B cell (primary cell): ENCODE measurements at regions not wholly inside any gene's neighbourhood (a gene's known extent, or its start where the extent isn't known, plus 50 kb on each side); places are given as distances from the start of the nearest gene placed in this dataset.

Experiments
- ATAC-seq: fragments of 200-7000 bp; cut with Tn5 transposase; one replicate; pipeline ENCODE4 v1.10.0; 2021; ENCODE audit warnings: low read depth, mild to moderate bottlenecking, moderate number of reproducible peaks, moderate library complexity
- CTCF ChIA-PET: fragments of 350-600 bp; sonication (Branson Sonifier 250); formaldehyde crosslinking; loops from one replicate; lab custom pipeline; 2021; ENCODE audit warnings: antibody characterized with exemption, inconsistent platforms; lab: Charles Lee
- POLR2A ChIA-PET: fragments of 350-600 bp; sonication (Branson Sonifier 250); formaldehyde crosslinking; loops from one replicate; lab custom pipeline; 2021; ENCODE audit warnings: antibody characterized with exemption; lab: Charles Lee
- DNase-seq: peaks from one replicate; pipeline ENCODE4 v3.0.0; 2013
- H2AFZ ChIP-seq: 2 replicates; pipeline ENCODE4 v1.6.1; 2012; ENCODE audit warnings: mild to moderate bottlenecking, low read depth, low read length; ENCODE audit not compliant: insufficient read depth, poor library complexity, severe bottlenecking
- H3K27ac ChIP-seq, 2 donors: 1 replicate in 1 of 2; 2 replicates in 1 of 2; pipeline ENCODE4 v1.5.1; 2012 to 2013; ENCODE audit warnings: low read length in 2 of 2, mild to moderate bottlenecking in 2 of 2, moderate library complexity in 1 of 2
- H3K27me3 ChIP-seq, 4 experiments: fragments of 200-600 bp in 1 of 4; sonication (generic) in 1 of 4; replicated peaks in 1 of 4; 1 replicate in 2 of 4; 2 replicates in 2 of 4; pipeline versions ENCODE4 v1.6.1 to v1.7.0; 2013 to 2016; ENCODE audit warnings: low read length in 3 of 4, mild to moderate bottlenecking in 2 of 4, mixed read lengths in 1 of 4, moderate library complexity in 1 of 4; ENCODE audit not compliant: insufficient read depth in 4 of 4, control insufficient read depth in 3 of 4; ENCODE audit errors: control extremely low read depth in 1 of 4
- H3K36me3 ChIP-seq, 2 experiments: replicated peaks in 1 of 2; 1 replicate in 1 of 2; 2 replicates in 1 of 2; pipeline versions ENCODE4 v1.6.1 to v1.7.1; 2013; ENCODE audit warnings: low read length in 1 of 2; ENCODE audit not compliant: insufficient read depth in 2 of 2, control insufficient read depth in 1 of 2; ENCODE audit errors: control extremely low read depth in 1 of 2, extremely low read depth in 1 of 2
- H3K4me1 ChIP-seq, 2 donors: fragments of 200-600 bp in 1 of 2; sonication (generic) in 1 of 2; 1 replicate in 1 of 2; 2 replicates in 1 of 2; pipeline versions ENCODE4 v1.5.1 to v1.6.1; 2013 to 2017; ENCODE audit warnings: low read length in 2 of 2; ENCODE audit not compliant: control insufficient read depth in 2 of 2, insufficient read depth in 2 of 2
- H3K4me2 ChIP-seq: replicated peaks from 2 replicates; pipeline ENCODE3; 2012; ENCODE audit warnings: mild to moderate bottlenecking, low read depth, low read length; ENCODE audit not compliant: poor library complexity, severe bottlenecking
- H3K4me3 ChIP-seq, 5 experiments: fragments of 200-600 bp in 1 of 5; sonication (generic) in 1 of 5; 1 replicate in 3 of 5; 2 replicates in 2 of 5; pipeline versions ENCODE4 v1.5.1 to v1.7.0; 2011 to 2016; ENCODE audit warnings: low read length in 4 of 5, mild to moderate bottlenecking in 4 of 5, low read depth in 2 of 5, control low read depth in 1 of 5, moderate library complexity in 1 of 5; ENCODE audit not compliant: insufficient read depth in 1 of 5; ENCODE audit errors: control extremely low read depth in 1 of 5, extremely low read depth in 1 of 5
- H3K79me2 ChIP-seq: fragments of 200-600 bp; sonication (generic); one replicate; pipeline ENCODE4 v1.6.0; 2016; ENCODE audit warnings: low read length; ENCODE audit not compliant: control insufficient read depth, insufficient read depth
- H3K9ac ChIP-seq: fragments of 200-600 bp; sonication (generic); 2 replicates; pipeline ENCODE4 v1.6.1; 2017; ENCODE audit warnings: mild to moderate bottlenecking, low read length, moderate library complexity
- H3K9me3 ChIP-seq, 3 donors: one replicate each; pipeline versions ENCODE4 v1.6.1 to v1.7.1; 2013; ENCODE audit warnings: low read length in 2 of 3; ENCODE audit not compliant: control insufficient read depth in 2 of 3, insufficient read depth in 1 of 3; ENCODE audit errors: control extremely low read depth in 1 of 3
- H4K20me1 ChIP-seq: 2 replicates; pipeline ENCODE4 v1.6.0; 2012; ENCODE audit warnings: mild to moderate bottlenecking, low read length; ENCODE audit not compliant: insufficient read depth, control insufficient read depth, poor library complexity, severe bottlenecking
- H3K27ac Mint-ChIP-seq: one replicate; pipeline ENCODE4 v1.8.0; 2021; ENCODE audit warnings: mixed read lengths
- H3K27me3 Mint-ChIP-seq: one replicate; pipeline ENCODE4 v1.8.0; 2021; ENCODE audit warnings: mixed read lengths
- H3K4me1 Mint-ChIP-seq: one replicate; pipeline ENCODE4 v1.8.0; 2021; ENCODE audit warnings: mixed read lengths
- H3K4me3 Mint-ChIP-seq: one replicate; pipeline ENCODE4 v1.8.0; 2021; ENCODE audit warnings: mixed read lengths
- H3K9me3 Mint-ChIP-seq: one replicate; pipeline ENCODE4 v1.8.0; 2022; ENCODE audit warnings: mixed read lengths; ENCODE audit not compliant: insufficient read depth
- CTCF ChIP-seq: fragments of 200-600 bp; IDR thresholded peaks from one replicate; pipeline ENCODE4 v1.8.0; 2022; ENCODE audit warnings: antibody characterized with exemption, mild to moderate bottlenecking
- EZH2 ChIP-seq: IDR thresholded peaks from 2 replicates; pipeline ENCODE4 v1.6.1; 2012; ENCODE audit warnings: borderline replicate concordance, low read depth, mild to moderate bottlenecking, moderate library complexity, low read length; ENCODE audit not compliant: insufficient read depth, poor library complexity, severe bottlenecking
- WGBS: methylation state at CpG from one replicate; pipeline ENCODE4 v1.1.5; 2013; ENCODE audit warnings: missing lambda C conversion rate; ENCODE audit not compliant: insufficient coverage; 5-methylcytosine and 5-hydroxymethylcytosine counted together
- intact Hi-C: fragments of 100-400 bp; cut with micrococcal nuclease; formaldehyde crosslinking; loops from one replicate; pipeline ENCODE4 v1.10.0; 2022

GRCh38 chr10:60649485-60650377 lies 128.5 kb upstream of the CDK1 start:
- no peak for DNase-seq
- ChIA-PET CTCF (interaction anchor here (0.6 to 7.7 kb wide), 17 partner anchors 10 to 1027 kb away, joined by 3 to 134 read pairs (median 6); no protein-coding TSS in a partner anchor), POLR2A (interaction anchor here (0.6 kb wide), 1 partner anchor 321 kb away, joined by 5 read pairs; no protein-coding TSS in a partner anchor)
- H3K27ac Mint-ChIP-seq: no peak overlapping the region
- TF ChIP-seq CTCF (no peak), EZH2 (no peak)
- H3K4me3 ChIP-seq: no peak overlapping the region
- peaks cover 6 to 13% of the 10 kb centered on the region in 2 donors for H3K4me1 ChIP-seq
- H3K27ac ChIP-seq: no peak overlapping the region
- H3K9ac ChIP-seq: no peak overlapping the region
- peaks cover 18% of the 10 kb centered on the region for H3K4me1 Mint-ChIP-seq
- H3K4me2 ChIP-seq: no peak overlapping the region
- no peaks in the 10 kb centered on the region for H3K9me3 ChIP-seq
- H3K4me3 Mint-ChIP-seq: no peak overlapping the region
- H3K27me3 Mint-ChIP-seq: no peaks in the 10 kb centered on the region
- 79% methylated on average over 3 of the region's 4 CpGs for WGBS
- intact Hi-C loops: loop anchor here (5.0 kb wide), 1 partner anchor 83 kb away; no protein-coding TSS in a partner anchor
- no peak for ATAC-seq
- H3K9me3 Mint-ChIP-seq: no peaks in the 10 kb centered on the region
- H3K36me3 ChIP-seq: no peaks in the 10 kb centered on the region
- no peaks in the 10 kb centered on the region for H4K20me1 ChIP-seq
- H3K27me3 ChIP-seq: no peaks in the 10 kb centered on the region
- H2AFZ ChIP-seq: no peak overlapping the region
- no peaks in the 10 kb centered on the region for H3K79me2 ChIP-seq

GRCh38 chr10:60648761-60649160 lies 129.5 kb upstream of the CDK1 start:
- ATAC-seq: no peak
- CTCF ChIA-PET: interaction anchor here (0.6 to 7.7 kb wide), 15 partner anchors 11 to 1026 kb away, joined by 3 to 134 read pairs (median 6); no protein-coding TSS in a partner anchor
- 78% methylated on average over 1 of the region's 2 CpGs for WGBS

More at GRCh38 chr10:60648761-60649160, 129.5 kb upstream of the CDK1 start:
- no peaks in the 10 kb centered on the region for H4K20me1 ChIP-seq
- no peak overlapping the region for H3K4me2 ChIP-seq
- no peak overlapping the region for H3K9ac ChIP-seq
- H3K9me3 ChIP-seq: no peaks in the 10 kb centered on the region
- no peak overlapping the region for H3K27ac ChIP-seq
- Mint-ChIP-seq H3K4me3 (no peak overlapping the region), H3K27me3 (no peaks in the 10 kb centered on the region), H3K27ac (no peak overlapping the region), H3K9me3 (no peaks in the 10 kb centered on the region), H3K4me1 (peaks cover 18% of the 10 kb centered on the region)
- no peak for DNase-seq
- H3K27me3 ChIP-seq: no peaks in the 10 kb centered on the region
- intact Hi-C loops: no loop called here
- POLR2A ChIA-PET: no interaction called here
- peaks cover 6 to 13% of the 10 kb centered on the region in 2 donors for H3K4me1 ChIP-seq
- no peaks in the 10 kb centered on the region for H3K36me3 ChIP-seq
- TF ChIP-seq EZH2 (no peak), CTCF (no peak)
- H2AFZ ChIP-seq: no peak overlapping the region
- H3K4me3 ChIP-seq: no peak overlapping the region
- no peaks in the 10 kb centered on the region for H3K79me2 ChIP-seq
